IMR-90 (cell line): ENCODE measurements at regions not wholly inside any gene's neighbourhood (a gene's known extent, or its start where the extent isn't known, plus 50 kb on each side); places are given as distances from the start of the nearest gene placed in this dataset.

Experiments used
- ATAC-seq: fragments of 200-7000 bp; cut with Tn5 transposase; 2 replicates; pipeline ENCODE4 v1.9.1; 2020; ENCODE audit warnings: low read depth, mild to moderate bottlenecking, moderate library complexity
- BruUV-seq: library from RNA; stranded (reverse); fragments of 400-500 nt; replicated peaks from 2 replicates; lab custom pipeline; 2021; lab: Mats Ljungman, UMichigan
- CTCF ChIA-PET: fragments of 300-600 bp; formaldehyde crosslinking; extraction: SDS; loops from one replicate; lab custom pipeline; 2021; ENCODE audit warnings: antibody characterized with exemption; lab: Yijun Ruan, JAX
- POLR2A ChIA-PET: fragments of 300-600 bp; sonication (Branson Sonifier 250); formaldehyde crosslinking; loops from one replicate; lab custom pipeline; 2022; ENCODE audit warnings: antibody characterized with exemption; ENCODE audit not compliant: unreplicated experiment; lab: Charles Lee
- DNase-seq: peaks from one replicate; pipeline ENCODE4 v3.0.0; 2013
- H2AFZ ChIP-seq: replicated peaks from 2 replicates; pipeline ENCODE3; 2013; ENCODE audit warnings: low read length, mild to moderate bottlenecking; ENCODE audit not compliant: poor library complexity
- H2AK5ac ChIP-seq: 2 replicates; pipeline ENCODE4 v1.6.1; 2013; ENCODE audit warnings: low read depth, low read length, inconsistent platforms
- H2AK9ac ChIP-seq: replicated peaks from 2 replicates; pipeline ENCODE3; 2013; ENCODE audit warnings: mild to moderate bottlenecking, low read depth, low read length, moderate library complexity; ENCODE audit not compliant: poor library complexity
- H2BK120ac ChIP-seq: 2 replicates; pipeline ENCODE4 v1.6.1; 2013; ENCODE audit warnings: low read depth, low read length, inconsistent platforms
- H2BK15ac ChIP-seq: 3 replicates; pipeline ENCODE4 v1.6.1; 2013; ENCODE audit warnings: low read depth, low read length, inconsistent platforms
- H2BK20ac ChIP-seq: 2 replicates; pipeline ENCODE4 v1.6.1; 2013; ENCODE audit warnings: low read depth, mild to moderate bottlenecking, inconsistent platforms, low read length, moderate library complexity
- H2BK5ac ChIP-seq: 2 replicates; pipeline ENCODE4 v1.6.1; 2013; ENCODE audit warnings: mild to moderate bottlenecking, low read depth, low read length, inconsistent platforms; ENCODE audit not compliant: poor library complexity, severe bottlenecking
- H3K14ac ChIP-seq: replicated peaks from 2 replicates; pipeline ENCODE4 v1.6.1; 2013; ENCODE audit warnings: low read depth, low read length, inconsistent platforms
- H3K18ac ChIP-seq: 2 replicates; pipeline ENCODE4 v1.6.1; 2013; ENCODE audit warnings: low read depth, low read length, control low read depth
- H3K23ac ChIP-seq: 2 replicates; pipeline ENCODE4 v1.6.1; 2013; ENCODE audit warnings: low read depth, low read length, inconsistent platforms
- H3K27ac ChIP-seq: 2 replicates; pipeline ENCODE4 v1.5.1; 2013; ENCODE audit warnings: mild to moderate bottlenecking, control low read depth, low read length; ENCODE audit not compliant: insufficient read depth
- H3K27me3 ChIP-seq: 2 replicates; pipeline ENCODE4 v1.6.1; 2013; ENCODE audit warnings: low read length; ENCODE audit not compliant: control insufficient read depth, insufficient read depth
- H3K36me3 ChIP-seq: 2 replicates; pipeline ENCODE4 v1.6.1; 2013; ENCODE audit warnings: low read length, mixed read lengths; ENCODE audit not compliant: control insufficient read depth, insufficient read depth
- H3K4ac ChIP-seq: 2 replicates; pipeline ENCODE4 v1.6.1; 2013; ENCODE audit warnings: low read depth, low read length, inconsistent platforms
- H3K4me1 ChIP-seq: 2 replicates; pipeline ENCODE4 v1.6.1; 2013; ENCODE audit warnings: low read length, mixed read lengths; ENCODE audit not compliant: control insufficient read depth, insufficient read depth
- H3K4me2 ChIP-seq: 2 replicates; pipeline ENCODE4 v1.6.1; 2013; ENCODE audit warnings: low read depth, mild to moderate bottlenecking, control low read depth, low read length, moderate library complexity
- H3K4me3 ChIP-seq: 2 replicates; pipeline ENCODE4 v1.5.1; 2013; ENCODE audit warnings: low read depth, mild to moderate bottlenecking, control low read depth, low read length, moderate library complexity; ENCODE audit not compliant: insufficient read depth
- H3K56ac ChIP-seq: 2 replicates; pipeline ENCODE4 v1.6.1; 2013; ENCODE audit warnings: low read length, inconsistent platforms; ENCODE audit not compliant: insufficient read depth; ENCODE audit errors: extremely low read depth
- H3K79me1 ChIP-seq, 2 experiments: 2 replicates each; pipeline ENCODE4 v1.6.1; 2013; ENCODE audit warnings: low read length in 2 of 2, inconsistent platforms in 1 of 2, low read depth in 1 of 2
- H3K9ac ChIP-seq: 2 replicates; pipeline ENCODE4 v1.6.1; 2013; ENCODE audit warnings: low read depth, low read length, control low read depth
- H3K9me1 ChIP-seq: 2 replicates; pipeline ENCODE4 v1.6.1; 2013; ENCODE audit warnings: low read length, inconsistent platforms; ENCODE audit not compliant: insufficient read depth
- H3K9me3 ChIP-seq: 2 replicates; pipeline ENCODE4 v1.6.1; 2013; ENCODE audit warnings: low read length; ENCODE audit not compliant: control insufficient read depth, insufficient read depth
- H4K20me1 ChIP-seq: 2 replicates; pipeline ENCODE4 v1.6.1; 2013; ENCODE audit warnings: low read length, inconsistent platforms; ENCODE audit not compliant: insufficient read depth
- H4K5ac ChIP-seq: 2 replicates; pipeline ENCODE4 v1.6.1; 2013; ENCODE audit warnings: mild to moderate bottlenecking, low read depth, low read length, control low read depth
- H4K8ac ChIP-seq, 2 experiments: 2 replicates each; pipeline ENCODE4 v1.6.1; 2013; ENCODE audit warnings: low read depth in 2 of 2, low read length in 2 of 2, control low read depth in 1 of 2, inconsistent platforms in 1 of 2
- H4K91ac ChIP-seq: 2 replicates; pipeline ENCODE4 v1.6.1; 2013; ENCODE audit warnings: low read depth, low read length, inconsistent platforms; ENCODE audit not compliant: insufficient read depth
- BHLHE40 ChIP-seq: fragments of 150-350 bp; IDR thresholded peaks from 2 replicates; pipeline ENCODE4 v1.6.1; 2016; ENCODE audit warnings: mild to moderate bottlenecking, low read depth, low read length
- CEBPB ChIP-seq: IDR thresholded peaks from 2 replicates; pipeline ENCODE4 v1.6.1; 2012; ENCODE audit warnings: low read depth, low read length, improper control_type of control experiment
- CHD1 ChIP-seq: IDR thresholded peaks from 2 replicates; pipeline ENCODE4 v1.6.1; 2012; ENCODE audit warnings: low read depth, low read length, improper control_type of control experiment
- FOS ChIP-seq: fragments of 150-350 bp; IDR thresholded peaks from 2 replicates; pipeline ENCODE4 v1.6.1; 2016; ENCODE audit warnings: low read depth, low read length
- MAFK ChIP-seq: IDR thresholded peaks from 2 replicates; pipeline ENCODE4 v1.6.1; 2012; ENCODE audit warnings: low read depth, low read length, improper control_type of control experiment
- MAZ ChIP-seq: IDR thresholded peaks from 2 replicates; pipeline ENCODE4 v1.6.1; 2012; ENCODE audit warnings: low read depth, mild to moderate bottlenecking, low read length, improper control_type of control experiment, moderate library complexity, borderline replicate concordance
- MXI1 ChIP-seq: IDR thresholded peaks from 2 replicates; pipeline ENCODE4 v1.6.1; 2012; ENCODE audit warnings: low read depth, mild to moderate bottlenecking, low read length, moderate library complexity, borderline replicate concordance
- NFE2L2 ChIP-seq: fragments of 150-350 bp; IDR thresholded peaks from 2 replicates; pipeline ENCODE4 v1.6.1; 2016; ENCODE audit warnings: low read depth, mild to moderate bottlenecking, low read length
- POLR2A ChIP-seq: IDR thresholded peaks from 2 replicates; pipeline ENCODE4 v1.6.1; 2012; ENCODE audit warnings: mild to moderate bottlenecking, low read depth, low read length
- RAD21 ChIP-seq: IDR thresholded peaks from 2 replicates; pipeline ENCODE4 v1.6.1; 2012; ENCODE audit warnings: low read length, improper control_type of control experiment
- RCOR1 ChIP-seq: IDR thresholded peaks from 2 replicates; pipeline ENCODE4 v1.6.1; 2012; ENCODE audit warnings: mild to moderate bottlenecking, low read length, improper control_type of control experiment; ENCODE audit not compliant: insufficient replicate concordance
- RFX5 ChIP-seq: IDR thresholded peaks from 2 replicates; pipeline ENCODE4 v1.8.0; 2012; ENCODE audit warnings: low read depth, mild to moderate bottlenecking, low read length, moderate library complexity
- SMC3 ChIP-seq: fragments of 150-350 bp; IDR thresholded peaks from 2 replicates; pipeline ENCODE4 v1.6.1; 2016; ENCODE audit warnings: low read depth, mild to moderate bottlenecking, antibody characterized with exemption, low read length, moderate library complexity
- WGBS, 2 experiments: methylation state at CpG; one replicate each; pipeline versions ENCODE4 v1.1.5 to v1.1.7; 2013; ENCODE audit warnings: missing lambda C conversion rate in 2 of 2; ENCODE audit not compliant: insufficient read length in 1 of 2; ENCODE audit errors: extremely low coverage in 2 of 2; 5-methylcytosine and 5-hydroxymethylcytosine counted together
- dilution Hi-C: fragments of 300-500 bp; cut with HindIII; formaldehyde crosslinking; loops from one replicate; pipeline ENCODE4 v1.14.3; 2018; ENCODE audit warnings: low sequenced_read_pairs; ENCODE audit not compliant: unreplicated experiment
- in situ Hi-C: fragments of 300-500 bp; cut with MboI; formaldehyde crosslinking; loops from 3 replicates; pipeline ENCODE4 v1.14.3; 2019; ENCODE audit warnings: low sequenced_read_pairs, inconsistent platforms, mixed read lengths
- intact Hi-C: fragments of 100-400 bp; cut with micrococcal nuclease; formaldehyde crosslinking; loops from 2 replicates; pipeline ENCODE4 v1.10.0; 2022
- TF ChIP-seq, protein P1 (sequence below): conservative IDR thresholded peaks from 2 replicates; pipeline ENCODE4 v1.5.1; 2012; ENCODE audit warnings: mild to moderate bottlenecking, low read depth, low read length, improper control_type of control experiment
- TF ChIP-seq, protein P2 (sequence below): fragments of 150-350 bp; IDR thresholded peaks from 2 replicates; pipeline ENCODE4 v1.6.1; 2016; ENCODE audit warnings: low read depth, mild to moderate bottlenecking, low read length, moderate library complexity, borderline replicate concordance
- TF ChIP-seq, protein P3 (sequence below): fragments of 150-350 bp; IDR thresholded peaks from 2 replicates; pipeline ENCODE4 v1.6.1; 2017; ENCODE audit warnings: mild to moderate bottlenecking, antibody characterized with exemption, low read length, low read depth

DNA sequence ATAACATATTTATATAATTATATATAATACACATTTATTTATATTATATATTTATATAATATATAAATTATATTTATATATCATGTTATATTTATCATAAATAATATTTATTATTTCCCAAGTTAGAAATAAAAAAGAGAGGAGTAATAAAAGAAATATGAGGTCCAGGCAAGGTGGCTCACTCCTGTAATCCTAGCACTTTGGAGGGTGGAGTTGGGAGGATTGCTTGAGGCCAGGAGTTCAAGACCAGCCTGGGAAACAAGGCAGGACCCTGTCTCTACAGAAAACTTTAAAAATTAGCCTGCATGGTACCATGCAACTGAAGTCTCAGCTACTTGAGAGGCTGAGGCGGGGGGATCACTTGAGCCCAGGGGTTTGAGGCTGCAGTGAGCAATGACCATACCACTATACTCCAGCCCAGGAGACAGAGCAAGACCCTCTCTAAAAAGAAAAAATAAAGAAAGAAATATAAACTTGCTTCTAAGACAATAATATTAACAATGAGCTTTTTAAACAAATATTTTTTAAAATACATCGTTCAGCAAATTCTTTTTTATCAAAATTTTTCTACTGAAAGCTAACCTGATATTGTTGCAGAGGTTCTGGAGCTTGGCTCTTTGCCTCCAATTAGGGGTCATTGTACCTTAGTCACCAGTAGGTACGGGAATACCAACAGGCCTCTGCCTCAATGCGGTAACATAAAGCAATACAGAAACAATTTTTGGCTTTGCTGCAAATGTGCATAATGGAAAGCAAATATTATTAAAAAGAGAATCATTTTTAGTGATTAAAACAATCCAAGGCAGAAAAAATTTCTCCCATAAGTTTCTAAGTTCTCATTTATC lies 290.0 kb downstream of the SETD4 start:
- Histone ChIP-seq H3K27me3 (no peaks in the 10 kb centered on the region), H2BK15ac (no peak overlapping the region), H3K9me1 (peaks cover 4% of the 10 kb centered on the region; the same call in 1 of the 2 replicates), H3K18ac (no peak overlapping the region), H4K5ac (no peak overlapping the region), H3K4me1 (peaks cover 5% of the 10 kb centered on the region), H3K56ac (no peak overlapping the region), H4K91ac (no peak overlapping the region), H3K4ac (no peak overlapping the region), H3K36me3 (no peaks in the 10 kb centered on the region), H4K20me1 (no peaks in the 10 kb centered on the region), H3K27ac (no peak overlapping the region), H2BK5ac (no peak overlapping the region), H3K4me2 (no peak overlapping the region), H3K9ac (no peak overlapping the region), H3K9me3 (no peaks in the 10 kb centered on the region), H3K79me1 (no peaks in the 10 kb centered on the region), H3K23ac (no peak overlapping the region), H2BK20ac (no peak overlapping the region), H2AK9ac (no peak overlapping the region), H3K4me3 (no peak overlapping the region), H2BK120ac (no peak overlapping the region), H2AFZ (no peak overlapping the region), H2AK5ac (no peak overlapping the region), H4K8ac (no peak overlapping the region), H3K14ac (no peak overlapping the region)
- POLR2A ChIA-PET: no interaction called here
- ATAC-seq (no peak), DNase-seq (no peak)
- intact Hi-C loops (no loop called here), dilution Hi-C loops (no loop called here), in situ Hi-C loops (no loop called here)
- no TSS peak for BruUV-seq
- WGBS, 2 experiments: 100% methylated on average over 1 of the region's 4 CpGs; no CpG with 5 or more reads in 1 of the 2 experiments
- TF ChIP-seq SMC3 (no peak), NFE2L2 (no peak), RFX5 (no peak), BHLHE40 (no peak), MAFK (no peak), RCOR1 (no peak), CHD1 (no peak), RAD21 (no peak), FOS (no peak), POLR2A (no peak), CEBPB (no peak), MAZ (no peak), MXI1 (no peak)
- TF ChIP-seq, protein P1, sequence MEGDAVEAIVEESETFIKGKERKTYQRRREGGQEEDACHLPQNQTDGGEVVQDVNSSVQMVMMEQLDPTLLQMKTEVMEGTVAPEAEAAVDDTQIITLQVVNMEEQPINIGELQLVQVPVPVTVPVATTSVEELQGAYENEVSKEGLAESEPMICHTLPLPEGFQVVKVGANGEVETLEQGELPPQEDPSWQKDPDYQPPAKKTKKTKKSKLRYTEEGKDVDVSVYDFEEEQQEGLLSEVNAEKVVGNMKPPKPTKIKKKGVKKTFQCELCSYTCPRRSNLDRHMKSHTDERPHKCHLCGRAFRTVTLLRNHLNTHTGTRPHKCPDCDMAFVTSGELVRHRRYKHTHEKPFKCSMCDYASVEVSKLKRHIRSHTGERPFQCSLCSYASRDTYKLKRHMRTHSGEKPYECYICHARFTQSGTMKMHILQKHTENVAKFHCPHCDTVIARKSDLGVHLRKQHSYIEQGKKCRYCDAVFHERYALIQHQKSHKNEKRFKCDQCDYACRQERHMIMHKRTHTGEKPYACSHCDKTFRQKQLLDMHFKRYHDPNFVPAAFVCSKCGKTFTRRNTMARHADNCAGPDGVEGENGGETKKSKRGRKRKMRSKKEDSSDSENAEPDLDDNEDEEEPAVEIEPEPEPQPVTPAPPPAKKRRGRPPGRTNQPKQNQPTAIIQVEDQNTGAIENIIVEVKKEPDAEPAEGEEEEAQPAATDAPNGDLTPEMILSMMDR: no peak
- TF ChIP-seq, protein P2, sequence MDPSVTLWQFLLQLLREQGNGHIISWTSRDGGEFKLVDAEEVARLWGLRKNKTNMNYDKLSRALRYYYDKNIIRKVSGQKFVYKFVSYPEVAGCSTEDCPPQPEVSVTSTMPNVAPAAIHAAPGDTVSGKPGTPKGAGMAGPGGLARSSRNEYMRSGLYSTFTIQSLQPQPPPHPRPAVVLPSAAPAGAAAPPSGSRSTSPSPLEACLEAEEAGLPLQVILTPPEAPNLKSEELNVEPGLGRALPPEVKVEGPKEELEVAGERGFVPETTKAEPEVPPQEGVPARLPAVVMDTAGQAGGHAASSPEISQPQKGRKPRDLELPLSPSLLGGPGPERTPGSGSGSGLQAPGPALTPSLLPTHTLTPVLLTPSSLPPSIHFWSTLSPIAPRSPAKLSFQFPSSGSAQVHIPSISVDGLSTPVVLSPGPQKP: no peak
- TF ChIP-seq, protein P3, sequence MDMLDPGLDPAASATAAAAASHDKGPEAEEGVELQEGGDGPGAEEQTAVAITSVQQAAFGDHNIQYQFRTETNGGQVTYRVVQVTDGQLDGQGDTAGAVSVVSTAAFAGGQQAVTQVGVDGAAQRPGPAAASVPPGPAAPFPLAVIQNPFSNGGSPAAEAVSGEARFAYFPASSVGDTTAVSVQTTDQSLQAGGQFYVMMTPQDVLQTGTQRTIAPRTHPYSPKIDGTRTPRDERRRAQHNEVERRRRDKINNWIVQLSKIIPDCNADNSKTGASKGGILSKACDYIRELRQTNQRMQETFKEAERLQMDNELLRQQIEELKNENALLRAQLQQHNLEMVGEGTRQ: no peak
- CTCF ChIA-PET: no interaction called here
